ENCODE measurements at regions not wholly inside any gene's neighbourhood (a gene's known extent, or its start where the extent isn't known, plus 50 kb on each side); places are given as distances from the start of the nearest gene placed in this dataset.

DNA sequence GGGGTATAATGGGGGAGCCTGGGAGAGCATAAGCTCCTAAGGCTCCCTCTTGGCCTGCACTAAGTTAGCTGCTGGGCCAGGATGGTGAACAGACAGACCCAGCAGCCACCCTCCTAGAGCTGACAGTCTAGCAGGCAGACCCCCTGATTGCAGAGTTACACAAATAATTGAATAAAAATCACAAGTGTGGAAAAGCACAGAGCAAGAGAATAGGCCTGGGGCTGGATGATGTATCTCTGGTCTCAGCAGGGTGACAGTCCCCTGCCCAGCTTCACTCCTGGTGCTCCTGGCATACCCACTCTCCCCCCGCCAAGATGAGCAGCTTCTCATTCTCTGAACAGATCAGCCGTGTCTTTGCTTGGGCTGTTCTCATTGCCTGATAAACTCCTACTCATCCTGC is 86.1 kb upstream of the STX18 start:
- intact Hi-C loops (cut with micrococcal nuclease; ENCODE audit: unreplicated experiment) = no loop called here
- no TSS peak for BruUV-seq (replicated peaks)
- CTCF ChIA-PET = no interaction called here

DNA sequence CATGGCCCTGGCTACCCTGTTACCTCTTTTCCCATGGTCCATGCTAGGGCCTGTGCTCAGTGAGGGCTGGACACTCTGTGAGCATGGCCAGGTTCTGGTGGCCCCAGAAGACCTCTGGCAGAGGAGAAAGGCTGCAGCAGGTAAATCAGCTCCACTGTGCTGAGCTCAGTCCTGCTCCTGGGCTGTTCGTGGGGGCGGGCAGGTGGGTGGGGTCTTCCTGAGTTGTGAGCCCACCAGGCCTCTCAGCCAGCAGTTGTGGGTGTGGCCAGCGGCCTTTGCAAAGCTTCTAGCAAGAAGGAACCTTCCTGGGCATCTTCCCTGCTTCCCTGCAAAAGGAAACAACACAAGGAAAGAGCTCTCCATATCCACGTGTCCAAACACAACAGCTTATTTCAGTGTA is 85.3 kb upstream of the STX18 start:
- Histone ChIP-seq H3K27me3 (replicated peaks; ENCODE audit: insufficient read depth, low read depth, low read length, poor library complexity) (no peaks in the 10 kb centered on the region), H3K4me3 (ENCODE audit: low read depth, low read length, poor library complexity, severe bottlenecking) (no peak overlapping the region), H3K27ac (ENCODE audit: low read depth, low read length, poor library complexity, severe bottlenecking) (no peak overlapping the region), H3K36me3 (ENCODE audit: insufficient read depth, low read length, poor library complexity, severe bottlenecking) (no peaks in the 10 kb centered on the region), H3K9me3 (ENCODE audit: low read depth, low read length, poor library complexity, severe bottlenecking) (no peaks in the 10 kb centered on the region), H3K4me1 (ENCODE audit: insufficient read depth, low read length, poor library complexity, severe bottlenecking) (no peaks in the 10 kb centered on the region)
- TF ChIP-seq, protein P1, sequence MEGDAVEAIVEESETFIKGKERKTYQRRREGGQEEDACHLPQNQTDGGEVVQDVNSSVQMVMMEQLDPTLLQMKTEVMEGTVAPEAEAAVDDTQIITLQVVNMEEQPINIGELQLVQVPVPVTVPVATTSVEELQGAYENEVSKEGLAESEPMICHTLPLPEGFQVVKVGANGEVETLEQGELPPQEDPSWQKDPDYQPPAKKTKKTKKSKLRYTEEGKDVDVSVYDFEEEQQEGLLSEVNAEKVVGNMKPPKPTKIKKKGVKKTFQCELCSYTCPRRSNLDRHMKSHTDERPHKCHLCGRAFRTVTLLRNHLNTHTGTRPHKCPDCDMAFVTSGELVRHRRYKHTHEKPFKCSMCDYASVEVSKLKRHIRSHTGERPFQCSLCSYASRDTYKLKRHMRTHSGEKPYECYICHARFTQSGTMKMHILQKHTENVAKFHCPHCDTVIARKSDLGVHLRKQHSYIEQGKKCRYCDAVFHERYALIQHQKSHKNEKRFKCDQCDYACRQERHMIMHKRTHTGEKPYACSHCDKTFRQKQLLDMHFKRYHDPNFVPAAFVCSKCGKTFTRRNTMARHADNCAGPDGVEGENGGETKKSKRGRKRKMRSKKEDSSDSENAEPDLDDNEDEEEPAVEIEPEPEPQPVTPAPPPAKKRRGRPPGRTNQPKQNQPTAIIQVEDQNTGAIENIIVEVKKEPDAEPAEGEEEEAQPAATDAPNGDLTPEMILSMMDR (conservative IDR thresholded peaks at IDR 0.05; ENCODE audit: low read depth, low read length) = no peak
- TF ChIP-seq EZH2 (IDR thresholded peaks at IDR 0.05; ENCODE audit: borderline replicate concordance, low read depth, low read length, poor library complexity, severe bottlenecking) = no peak
- POLR2A ChIA-PET (ENCODE audit: low non-redundant PET) = interaction anchor here (0.6 kb wide), 1 partner anchor 85 kb away, joined by 3 read pairs; no protein-coding TSS in a partner anchor
- DNase-seq (ENCODE audit: low spot score) = no peak
- intact Hi-C loops (cut with micrococcal nuclease; ENCODE audit: unreplicated experiment) = no loop called here
- BruUV-seq (replicated peaks) = no TSS peak
- CTCF ChIA-PET = no interaction called here

More for the DNA sequence above, 86.1 kb upstream of the STX18 start:
- no peak for DNase-seq (ENCODE audit: low spot score)
- POLR2A ChIA-PET (ENCODE audit: low non-redundant PET) = no interaction called here
- Histone ChIP-seq H3K36me3 (ENCODE audit: insufficient read depth, low read length, poor library complexity, severe bottlenecking) (no peaks in the 10 kb centered on the region), H3K27ac (ENCODE audit: low read depth, low read length, poor library complexity, severe bottlenecking) (no peak overlapping the region), H3K27me3 (replicated peaks; ENCODE audit: insufficient read depth, low read depth, low read length, poor library complexity) (no peaks in the 10 kb centered on the region), H3K4me3 (ENCODE audit: low read depth, low read length, poor library complexity, severe bottlenecking) (no peak overlapping the region), H3K4me1 (ENCODE audit: insufficient read depth, low read length, poor library complexity, severe bottlenecking) (no peaks in the 10 kb centered on the region), H3K9me3 (ENCODE audit: low read depth, low read length, poor library complexity, severe bottlenecking) (no peaks in the 10 kb centered on the region)
- TF ChIP-seq, protein P1 (conservative IDR thresholded peaks at IDR 0.05; ENCODE audit: low read depth, low read length) = no peak
- no peak for TF ChIP-seq EZH2 (IDR thresholded peaks at IDR 0.05; ENCODE audit: borderline replicate concordance, low read depth, low read length, poor library complexity, severe bottlenecking)

DNA sequence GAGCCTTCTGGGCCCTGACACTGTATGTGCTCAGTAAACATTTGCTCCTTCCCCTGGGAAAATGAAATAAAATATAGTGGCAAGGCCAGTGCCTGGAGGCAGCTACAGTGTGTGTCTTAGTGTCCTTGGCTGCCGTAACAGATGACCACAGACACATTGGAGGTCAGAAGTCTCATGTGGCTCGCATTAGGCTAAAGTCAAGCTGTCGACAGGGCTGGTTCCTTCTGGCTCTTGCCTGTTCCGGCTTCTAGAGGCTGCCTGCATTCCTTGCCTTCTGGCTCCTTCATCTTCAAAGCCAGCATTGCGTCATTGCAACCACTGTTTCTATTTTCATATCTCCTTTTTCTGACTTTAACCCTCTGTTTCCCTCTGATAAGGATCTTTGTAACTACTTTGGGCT is 83.6 kb upstream of the STX18 start:
- Histone ChIP-seq H3K36me3 (ENCODE audit: insufficient read depth, low read length, poor library complexity, severe bottlenecking) (no peaks in the 10 kb centered on the region), H3K27me3 (replicated peaks; ENCODE audit: insufficient read depth, low read depth, low read length, poor library complexity) (no peaks in the 10 kb centered on the region), H3K27ac (ENCODE audit: low read depth, low read length, poor library complexity, severe bottlenecking) (no peak overlapping the region), H3K4me3 (ENCODE audit: low read depth, low read length, poor library complexity, severe bottlenecking) (no peak overlapping the region), H3K9me3 (ENCODE audit: low read depth, low read length, poor library complexity, severe bottlenecking) (no peaks in the 10 kb centered on the region), H3K4me1 (ENCODE audit: insufficient read depth, low read length, poor library complexity, severe bottlenecking) (no peaks in the 10 kb centered on the region)
- TF ChIP-seq EZH2 (IDR thresholded peaks at IDR 0.05; ENCODE audit: borderline replicate concordance, low read depth, low read length, poor library complexity, severe bottlenecking) = no peak
- TF ChIP-seq, protein P1 (conservative IDR thresholded peaks at IDR 0.05; ENCODE audit: low read depth, low read length) = no peak
- ChIA-PET CTCF (no interaction called here), POLR2A (ENCODE audit: low non-redundant PET) (no interaction called here)
- DNase-seq (ENCODE audit: low spot score) = no peak
- intact Hi-C loops (cut with micrococcal nuclease; ENCODE audit: unreplicated experiment) = no loop called here
- BruUV-seq (replicated peaks) = no TSS peak
